Lung microvascular endothelial cell (primary cell): ENCODE measurements at regions not wholly inside any gene's neighbourhood (a gene's known extent, or its start where the extent isn't known, plus 50 kb on each side); places are given as distances from the start of the nearest gene placed in this dataset.
"Not testable (repeated sequence)": the region's sequence is repeated elsewhere in the genome, so short reads cannot be mapped to it uniquely, and the experiment has no call there.

ENCODE experiments used
- DNase-seq, 2 donors: peaks; one replicate each; pipeline versions ENCODE4 v3.0.0 to v3.0.0-alpha.2; 2010; ENCODE audit warnings: low read depth in 2 of 2

DNA sequence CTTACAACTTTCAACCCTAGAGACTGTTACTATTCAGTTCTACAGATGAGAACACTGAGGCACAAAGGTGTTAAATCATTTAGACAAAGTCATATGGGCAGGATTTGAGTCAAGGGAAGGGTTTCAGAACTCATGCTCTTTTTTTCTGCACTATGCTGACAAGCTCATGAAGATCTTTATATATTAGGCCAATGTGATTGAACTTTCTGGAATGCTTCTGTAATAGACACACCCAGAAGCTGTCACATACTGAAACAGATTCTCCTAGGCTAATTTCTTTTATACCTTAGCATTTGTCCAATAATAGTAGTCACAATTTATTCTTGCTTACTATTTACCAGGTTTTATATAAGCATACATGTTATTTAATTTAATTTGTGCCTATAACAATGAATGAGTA is 164.0 kb downstream of the ALG10B start:
- DNase-seq: no peak

DNA sequence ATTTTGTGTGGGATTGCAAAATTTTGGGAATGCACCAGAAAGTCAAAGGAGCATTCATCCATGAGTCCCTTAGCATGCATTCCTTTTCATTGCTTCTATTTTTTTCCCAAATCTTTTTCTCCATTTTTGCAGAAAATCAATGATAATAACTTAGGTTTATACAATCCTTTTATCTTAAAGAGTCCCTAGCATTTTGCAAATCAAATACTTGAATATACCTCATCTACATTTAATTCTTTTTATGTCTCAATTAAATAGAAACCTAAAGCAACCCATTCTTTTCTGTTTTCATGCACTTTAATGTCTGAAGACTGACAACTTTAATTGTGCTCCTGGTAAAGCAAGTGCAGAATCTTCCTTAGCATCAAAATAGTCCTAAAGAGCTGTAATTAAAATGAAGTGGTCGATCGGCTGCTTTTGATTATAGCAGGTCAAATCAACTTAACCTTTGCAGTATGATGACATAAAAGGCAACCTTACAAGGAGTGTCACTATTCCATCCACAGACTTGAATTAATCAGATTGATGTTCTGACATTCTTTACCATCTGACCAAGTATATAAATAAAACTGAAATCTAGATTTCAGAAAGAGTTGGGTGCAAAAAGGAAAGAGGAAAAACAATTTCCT is 168.4 kb downstream of the ALG10B start:
- DNase-seq: no peak

DNA sequence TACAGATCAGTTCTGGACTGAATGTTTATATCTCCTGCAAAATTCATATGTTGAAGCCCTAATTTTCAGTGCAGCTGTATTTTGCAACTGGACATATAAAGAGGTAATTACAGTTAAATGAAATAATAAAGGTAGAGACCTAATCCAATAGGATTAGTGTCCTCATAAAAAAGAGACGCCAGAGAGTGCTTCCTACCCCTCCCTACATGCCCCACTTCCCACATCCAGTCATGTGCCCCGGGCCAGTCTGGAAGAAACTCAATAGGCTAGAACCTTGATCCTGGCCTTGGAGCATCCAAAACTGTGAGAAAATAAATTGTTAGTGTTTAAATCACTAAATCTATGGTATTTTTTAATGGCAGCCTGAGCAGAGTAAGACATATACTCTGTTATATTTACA is 172.3 kb downstream of the ALG10B start:
- no peak for DNase-seq

DNA sequence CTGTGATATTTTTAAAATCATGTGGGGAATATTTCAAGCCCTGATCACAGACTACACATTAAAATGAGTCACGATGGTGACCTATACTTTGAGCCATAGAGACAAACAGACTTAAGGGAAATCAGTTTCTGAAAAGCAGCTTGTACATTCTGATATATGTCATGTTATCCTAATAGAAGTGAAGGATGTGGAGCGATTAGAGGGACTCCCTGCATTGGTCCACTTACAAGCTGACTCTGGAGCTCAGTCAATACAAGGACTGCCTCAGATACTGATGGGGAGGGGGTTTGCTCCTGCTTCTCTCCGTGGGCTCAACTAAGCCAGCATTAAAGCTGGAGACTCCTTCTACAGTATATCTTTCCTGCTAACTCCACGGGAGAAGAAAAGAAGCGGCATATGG is 173.5 kb downstream of the ALG10B start:
- DNase-seq: no peak

DNA sequence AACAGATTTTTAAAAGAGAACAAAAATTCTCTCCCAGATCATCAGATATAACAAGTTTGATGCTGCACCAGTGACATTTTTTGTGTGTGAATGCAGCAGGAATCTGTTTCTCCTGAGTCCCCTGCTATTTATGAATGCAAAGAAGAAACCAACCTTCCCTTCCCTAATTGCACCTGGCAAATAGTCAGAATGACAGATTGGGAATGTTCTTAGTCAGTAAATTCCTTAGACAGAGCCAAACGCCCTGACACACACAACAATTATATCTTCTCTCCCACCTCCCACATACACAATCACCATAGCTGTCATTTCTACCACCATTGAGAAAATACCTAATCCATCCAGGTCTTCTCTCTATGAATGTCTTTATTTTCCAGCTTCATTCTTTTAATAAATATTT is 174.4 kb downstream of the ALG10B start:
- DNase-seq: no peak

DNA sequence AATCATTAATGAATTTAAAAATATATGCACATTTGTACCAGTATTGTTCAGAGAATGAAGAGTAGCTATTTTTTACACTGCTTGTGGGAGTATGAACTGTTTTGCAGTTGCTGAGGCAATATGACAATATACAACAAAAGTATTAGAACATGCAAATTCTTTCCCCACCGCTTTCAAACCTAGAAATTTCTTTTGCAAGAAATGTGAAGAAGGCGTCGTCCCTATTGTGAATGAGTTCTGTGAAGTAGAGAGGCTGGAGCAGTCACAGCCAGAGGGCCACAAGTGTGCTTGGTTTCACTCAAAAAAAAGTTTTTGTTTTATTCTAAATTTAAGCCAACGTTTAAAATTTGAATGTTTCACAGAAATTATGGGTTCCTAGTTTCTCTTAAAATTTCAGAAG is 184.9 kb downstream of the ALG10B start:
- DNase-seq: no peak

DNA sequence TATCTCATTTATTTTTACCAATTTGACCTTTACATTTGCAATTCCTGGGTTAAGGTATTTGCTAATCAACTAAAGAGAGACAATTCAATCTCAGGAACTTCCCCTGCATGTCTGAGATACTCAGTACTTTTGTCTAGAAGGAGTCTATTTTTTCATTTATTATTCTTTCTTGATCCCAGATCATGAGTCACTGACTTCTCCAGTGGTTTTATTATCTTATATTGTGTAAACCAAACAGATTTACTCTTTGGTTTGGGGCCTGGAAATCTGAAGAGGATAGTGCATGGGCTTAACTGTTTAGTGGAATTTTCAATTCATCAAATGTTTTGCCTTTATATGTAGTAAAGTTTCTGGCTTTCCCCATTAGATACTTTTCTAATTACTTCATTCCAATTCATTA is 185.4 kb downstream of the ALG10B start:
- no peak for DNase-seq

DNA sequence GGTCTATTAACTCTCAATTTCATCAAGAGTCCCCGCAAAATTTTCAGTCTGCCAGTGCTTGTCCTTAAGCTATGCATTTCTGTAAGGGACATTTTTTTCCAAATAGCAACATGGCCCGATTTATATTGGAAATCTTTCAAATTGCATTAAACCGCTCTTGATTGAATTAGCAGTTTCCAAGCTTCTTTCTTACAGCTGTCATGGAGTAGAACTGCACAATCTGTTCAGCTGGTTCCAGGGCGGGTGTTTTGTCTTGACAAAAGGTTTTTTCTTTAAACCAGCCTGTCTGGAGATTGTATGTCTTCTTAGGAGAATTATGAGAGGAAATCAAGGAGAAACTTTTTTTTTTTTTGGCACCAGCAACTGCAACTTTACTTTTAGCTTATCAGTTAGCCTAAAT is 185.8 kb downstream of the ALG10B start:
- DNase-seq: no peak

DNA sequence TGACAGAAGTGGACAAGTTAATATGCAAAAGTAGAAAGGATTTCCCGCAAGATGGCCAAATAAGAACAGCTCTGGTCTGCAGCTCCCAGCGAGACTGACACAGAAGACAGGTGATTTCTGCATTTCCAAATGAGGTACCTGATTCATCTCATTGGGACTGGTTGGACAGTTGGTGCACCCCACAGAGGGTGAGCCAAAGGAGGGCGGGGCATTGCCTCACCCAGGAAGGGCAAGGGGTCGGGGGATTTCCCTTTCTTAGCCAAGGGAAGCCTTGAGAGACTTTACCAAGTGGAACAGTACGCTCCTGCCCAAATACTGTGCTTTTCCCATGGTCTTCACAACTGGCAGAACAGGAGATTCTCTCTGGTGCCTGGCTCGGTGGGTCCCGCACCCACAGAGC is 191.3 kb downstream of the ALG10B start:
- DNase-seq: no peak

DNA sequence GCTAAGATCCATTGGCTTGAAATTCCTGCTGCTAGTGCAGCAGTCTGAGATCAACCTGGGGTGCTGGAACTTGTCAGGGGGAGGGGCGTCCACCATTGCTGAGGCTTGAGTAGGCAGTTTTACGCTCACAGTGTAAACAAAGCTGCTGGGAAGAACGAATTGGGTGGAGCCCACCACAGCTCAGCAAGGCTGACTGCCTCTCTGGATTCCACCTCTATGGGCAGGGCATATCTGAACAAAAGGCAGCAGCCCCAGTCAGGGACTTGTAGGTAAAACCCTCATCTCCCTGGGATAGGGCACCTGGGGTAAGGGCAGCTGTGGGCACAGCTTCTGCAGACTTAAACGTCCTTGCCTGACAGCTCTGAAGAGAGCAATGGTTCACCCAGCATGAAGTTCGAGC is 191.7 kb downstream of the ALG10B start:
- no peak for DNase-seq

DNA sequence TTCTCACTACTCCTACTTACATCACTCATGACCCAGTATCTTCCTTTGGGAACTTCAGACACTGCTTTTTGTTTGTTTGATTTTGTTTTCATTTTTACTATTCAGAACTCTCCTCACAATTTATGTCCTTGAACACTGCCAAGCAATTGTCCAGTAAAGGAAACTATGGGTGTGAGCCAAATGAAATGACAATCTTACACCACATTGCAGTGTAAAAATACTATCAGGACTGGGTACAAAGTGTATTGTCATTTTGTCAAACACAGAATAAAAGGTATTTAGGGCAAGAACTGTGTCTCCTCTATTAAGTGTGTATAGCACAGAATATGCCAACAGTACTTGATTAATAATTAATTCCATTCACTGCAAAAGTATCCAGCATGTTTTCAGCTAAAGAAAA is 199.3 kb downstream of the ALG10B start:
- DNase-seq: no peak

DNA sequence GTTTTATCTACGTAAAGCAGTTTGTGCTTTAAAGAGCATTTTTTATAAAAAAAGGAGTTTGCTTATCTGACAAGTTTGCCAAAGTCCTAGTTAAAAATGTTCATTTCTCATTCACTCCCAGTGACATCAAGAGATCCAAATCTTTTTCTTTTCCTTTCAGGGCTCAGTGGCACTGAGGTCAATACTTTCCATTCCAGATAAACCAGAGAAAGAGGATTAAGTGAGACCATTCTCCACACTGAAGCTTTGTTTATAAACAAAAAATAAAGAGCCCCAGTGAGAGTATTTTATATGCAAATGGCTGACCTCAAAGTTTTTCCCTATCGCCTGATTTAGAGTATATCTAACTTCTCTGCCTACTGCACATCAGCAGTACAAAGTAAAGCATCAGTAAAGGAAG is 199.8 kb downstream of the ALG10B start:
- DNase-seq: no peak

DNA sequence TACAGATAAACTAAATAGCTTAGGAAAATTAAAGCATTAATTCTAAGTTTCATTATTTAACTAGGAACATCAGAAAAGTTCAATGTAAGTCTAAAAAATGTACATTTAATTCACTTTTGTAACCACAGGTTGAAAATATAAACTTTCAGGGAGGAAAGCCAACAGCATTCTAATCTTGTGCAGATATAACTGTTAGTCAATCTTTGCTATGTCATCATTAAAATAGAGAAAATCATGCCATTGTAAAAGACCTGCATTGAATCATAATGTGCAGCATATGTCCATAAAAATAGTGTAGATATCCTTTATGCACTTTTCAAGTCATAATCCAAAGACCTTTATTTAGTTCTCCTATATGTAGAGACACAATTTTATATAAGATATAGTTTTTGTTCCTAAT is 207.3 kb downstream of the ALG10B start:
- no peak for DNase-seq

DNA sequence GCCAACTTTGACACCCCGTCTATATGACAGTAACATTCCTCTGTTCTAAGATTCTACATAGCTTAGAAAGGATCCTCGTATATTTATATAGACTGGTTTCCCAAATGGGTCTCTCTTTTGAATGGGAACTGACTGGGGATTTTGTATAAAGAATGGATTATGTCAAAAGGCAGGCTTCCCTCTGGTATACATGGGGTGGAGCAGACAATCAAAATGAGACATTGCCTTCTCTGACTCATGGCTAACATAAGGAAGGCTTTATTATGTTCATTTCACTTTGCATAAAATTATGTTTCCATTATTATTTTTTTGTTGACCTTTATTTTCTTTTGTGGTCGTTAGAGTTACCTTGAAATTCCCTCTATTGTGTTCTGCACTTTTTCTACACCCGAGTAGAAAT is 211.1 kb downstream of the ALG10B start:
- no peak for DNase-seq

DNA sequence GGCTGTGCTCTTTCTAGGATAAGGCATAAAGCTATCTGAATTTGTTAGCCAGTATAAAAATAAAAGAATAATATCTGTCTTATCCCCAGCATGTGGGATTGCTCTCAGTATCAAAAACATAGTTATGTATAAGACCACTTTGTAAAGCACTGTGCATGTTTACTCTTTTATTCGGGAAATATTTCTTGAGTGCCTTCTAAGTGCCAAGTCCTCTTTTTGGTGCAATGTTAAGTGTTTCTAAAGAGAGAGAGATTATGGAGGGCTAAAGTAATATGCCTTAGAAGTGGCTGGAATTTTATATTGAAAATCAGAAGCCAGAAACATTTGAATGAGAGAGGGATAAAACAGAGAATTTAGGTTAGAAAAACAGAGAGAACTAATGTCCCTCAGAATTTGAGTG is 212.0 kb downstream of the ALG10B start:
- no peak for DNase-seq

DNA sequence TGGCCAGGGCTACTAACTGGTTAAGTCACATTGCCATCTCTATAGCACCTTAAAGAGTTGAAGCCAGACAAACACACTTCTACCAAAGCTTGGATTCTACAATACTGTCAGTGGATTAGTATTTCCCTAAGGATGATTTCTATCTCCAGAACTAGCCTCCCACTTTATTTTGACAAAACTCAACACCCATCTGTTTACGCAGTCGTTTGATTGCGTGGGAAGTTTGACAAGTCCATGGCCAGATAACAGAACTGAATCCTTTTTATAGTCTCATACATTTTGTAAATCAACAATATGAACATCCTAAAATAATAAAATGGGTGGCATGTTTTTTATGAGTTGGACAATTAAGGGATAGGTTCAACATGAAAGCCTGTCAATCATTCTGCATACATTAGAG is 212.7 kb downstream of the ALG10B start:
- not testable (repeated sequence) for DNase-seq

DNA sequence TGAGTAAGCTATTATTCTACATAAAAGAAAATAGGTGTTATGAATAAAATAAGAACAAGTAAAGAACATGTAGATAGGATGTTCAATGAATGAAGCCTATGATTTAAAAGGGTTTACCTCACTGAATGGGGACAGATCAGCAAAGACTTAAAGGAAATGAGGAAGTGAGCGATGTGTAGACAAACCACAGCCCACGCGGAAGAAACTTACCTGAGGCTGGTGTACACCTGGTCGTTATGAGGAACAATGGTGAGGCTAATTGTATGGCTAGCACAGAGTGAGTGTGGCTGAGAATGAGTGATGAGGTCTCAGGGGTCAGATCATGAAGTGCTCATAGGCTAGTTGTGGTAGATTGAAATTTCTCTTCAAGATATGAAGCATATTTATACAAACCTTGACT is 221.7 kb downstream of the ALG10B start:
- DNase-seq: no peak

DNA sequence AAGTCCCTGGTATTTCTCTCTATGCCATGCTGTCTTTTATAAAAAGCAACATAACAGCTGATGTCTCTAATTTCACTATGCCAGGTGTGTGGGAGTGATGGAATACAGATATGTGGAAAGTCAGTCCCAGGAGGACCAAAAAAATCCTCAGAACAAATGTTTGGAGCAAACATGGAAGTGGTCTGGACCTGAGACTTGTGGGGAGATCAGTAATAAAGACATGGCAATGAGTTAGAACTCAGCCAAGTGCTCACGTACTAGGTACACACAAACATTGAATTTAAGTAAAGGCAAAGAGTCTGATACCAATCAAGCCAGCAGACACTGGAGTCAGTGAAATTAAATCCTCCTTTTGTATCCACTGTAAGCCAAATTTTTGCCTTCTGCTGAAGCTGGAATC is 223.6 kb downstream of the ALG10B start:
- no peak for DNase-seq

DNA sequence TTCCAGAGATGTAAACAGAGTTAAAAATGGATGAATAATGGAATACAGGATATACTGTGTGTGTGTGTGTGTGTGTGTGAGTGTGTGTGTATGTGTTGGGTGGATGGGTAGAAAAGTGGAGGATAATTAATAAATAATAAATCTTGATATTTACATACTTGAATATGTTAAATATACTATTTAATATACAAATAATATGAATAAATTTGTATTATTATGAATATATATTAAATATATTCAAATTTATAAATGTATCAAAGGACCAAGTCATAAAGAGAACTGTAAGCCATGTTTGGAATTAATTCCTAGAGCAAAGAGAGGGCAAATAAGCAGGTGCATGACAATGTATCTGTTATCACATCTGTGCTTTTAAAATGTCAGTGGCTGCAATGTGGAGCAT is 225.3 kb downstream of the ALG10B start:
- no peak for DNase-seq

DNA sequence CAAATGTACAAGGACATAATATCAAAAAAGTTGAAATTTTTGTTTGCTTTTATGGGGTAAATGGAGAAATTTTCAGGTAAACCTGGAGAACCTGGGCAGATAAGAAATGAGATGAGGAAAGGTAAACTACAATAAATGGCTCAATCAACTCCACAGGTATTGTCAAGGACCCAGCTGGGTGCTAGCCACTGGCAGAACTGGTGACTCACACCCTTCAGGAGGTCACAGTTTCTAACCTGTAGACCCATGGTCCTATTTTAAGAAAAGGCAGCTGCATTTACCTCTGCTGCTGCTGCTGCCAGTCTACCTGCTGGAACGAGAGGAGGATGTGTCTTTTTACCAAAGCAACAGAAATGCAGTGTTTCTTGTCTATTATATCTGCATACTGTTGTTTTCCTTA is 226.6 kb downstream of the ALG10B start:
- DNase-seq: no peak

DNA sequence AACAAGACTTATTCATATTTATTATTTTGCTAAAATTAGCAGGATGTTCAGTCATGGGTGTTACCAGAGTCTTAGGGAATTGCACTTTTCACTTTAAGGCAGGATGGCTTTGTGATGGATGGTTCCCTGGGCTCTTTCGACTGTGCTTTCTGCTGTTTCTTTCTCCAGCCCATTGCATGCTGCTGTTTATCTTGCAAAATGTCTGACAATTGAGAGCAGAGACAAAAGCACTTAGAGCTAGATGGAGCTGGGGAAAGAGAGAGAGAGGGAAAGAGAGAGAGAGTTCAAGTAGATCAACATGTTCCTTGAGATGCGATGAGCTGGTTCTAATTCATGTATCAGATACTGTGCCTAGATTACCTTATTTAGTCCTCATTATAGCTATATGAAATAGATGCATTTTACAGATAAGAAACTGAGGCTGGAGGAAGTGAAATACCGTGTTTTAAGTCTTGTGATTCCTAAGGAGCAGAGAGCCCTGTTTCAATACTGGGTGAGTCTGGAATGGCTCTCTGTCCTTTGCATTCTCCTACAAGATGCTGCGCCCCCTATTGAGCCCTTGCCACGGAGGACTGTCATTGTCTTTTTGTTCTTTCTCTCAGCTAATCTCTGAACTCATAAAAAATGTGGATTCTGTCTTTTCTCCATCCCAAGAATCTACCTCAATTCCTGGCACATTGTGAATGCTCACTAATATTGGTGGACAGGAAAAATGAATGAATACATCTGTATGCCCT is 227.9 kb downstream of the ALG10B start:
- no peak for DNase-seq

DNA sequence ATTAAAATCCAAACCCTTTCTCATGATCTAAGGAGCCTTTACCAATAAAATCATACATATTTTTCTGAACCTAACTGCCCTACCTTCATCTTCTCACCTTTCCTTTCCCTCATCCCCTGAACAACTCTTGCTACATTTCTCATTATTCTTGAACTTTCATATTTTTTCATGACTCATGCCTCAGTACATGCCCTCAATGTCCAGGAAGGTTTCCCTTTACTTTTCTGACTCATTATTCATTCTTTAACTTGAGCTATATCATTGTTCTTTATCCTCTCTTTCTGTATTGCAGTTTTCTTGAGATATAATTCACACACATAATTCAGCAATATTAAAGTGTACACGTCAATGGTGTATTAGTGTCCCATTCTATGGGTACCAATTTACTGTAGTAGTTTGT is 231.0 kb downstream of the ALG10B start:
- DNase-seq: no peak
